ENCODE measurements at regions not wholly inside any gene's neighbourhood (a gene's known extent, or its start where the extent isn't known, plus 50 kb on each side); places are given as distances from the start of the nearest gene placed in this dataset.

DNA sequence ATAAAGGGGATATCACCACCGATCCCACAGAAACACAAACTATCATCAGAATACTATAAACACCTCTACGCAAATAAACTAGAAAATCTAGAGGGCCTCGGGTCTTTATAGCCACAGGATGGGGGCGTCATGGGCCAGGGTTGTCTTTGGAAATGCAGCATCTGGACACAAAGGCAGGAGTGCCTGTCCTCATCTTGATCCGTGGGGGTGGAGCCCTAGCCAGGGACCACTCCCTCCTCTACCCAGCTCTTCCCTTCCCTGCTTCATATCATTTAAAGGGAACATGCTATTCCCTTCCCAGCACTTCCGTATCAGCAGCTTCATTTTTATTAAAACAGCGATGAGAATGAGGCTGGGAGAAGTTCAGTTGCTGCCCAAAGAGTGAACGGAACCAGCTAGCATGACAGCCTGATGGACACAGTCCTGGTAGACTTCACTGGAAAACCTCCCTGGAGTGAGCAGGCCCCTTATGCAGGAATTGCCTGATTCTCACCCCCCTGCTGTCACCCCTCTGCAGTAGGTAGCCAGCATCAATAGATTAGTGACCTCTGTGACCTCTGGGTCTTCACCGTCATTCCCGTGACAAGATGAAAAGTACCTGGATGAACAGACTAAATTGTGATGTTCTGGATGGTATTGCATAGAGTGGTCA, 251.4 kb upstream of the RGS6 start:
- TF ChIP-seq POLR2A (IDR thresholded peaks at IDR 0.05), result no peak
- TF ChIP-seq, protein P1, sequence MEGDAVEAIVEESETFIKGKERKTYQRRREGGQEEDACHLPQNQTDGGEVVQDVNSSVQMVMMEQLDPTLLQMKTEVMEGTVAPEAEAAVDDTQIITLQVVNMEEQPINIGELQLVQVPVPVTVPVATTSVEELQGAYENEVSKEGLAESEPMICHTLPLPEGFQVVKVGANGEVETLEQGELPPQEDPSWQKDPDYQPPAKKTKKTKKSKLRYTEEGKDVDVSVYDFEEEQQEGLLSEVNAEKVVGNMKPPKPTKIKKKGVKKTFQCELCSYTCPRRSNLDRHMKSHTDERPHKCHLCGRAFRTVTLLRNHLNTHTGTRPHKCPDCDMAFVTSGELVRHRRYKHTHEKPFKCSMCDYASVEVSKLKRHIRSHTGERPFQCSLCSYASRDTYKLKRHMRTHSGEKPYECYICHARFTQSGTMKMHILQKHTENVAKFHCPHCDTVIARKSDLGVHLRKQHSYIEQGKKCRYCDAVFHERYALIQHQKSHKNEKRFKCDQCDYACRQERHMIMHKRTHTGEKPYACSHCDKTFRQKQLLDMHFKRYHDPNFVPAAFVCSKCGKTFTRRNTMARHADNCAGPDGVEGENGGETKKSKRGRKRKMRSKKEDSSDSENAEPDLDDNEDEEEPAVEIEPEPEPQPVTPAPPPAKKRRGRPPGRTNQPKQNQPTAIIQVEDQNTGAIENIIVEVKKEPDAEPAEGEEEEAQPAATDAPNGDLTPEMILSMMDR (IDR thresholded peaks at IDR 0.05), result no peak
- no peaks in the 10 kb centered on the region for H3K4me1 ChIP-seq
- H3K27ac ChIP-seq, result peak overlapping the region in 1 of 2 donors; percentile 7
- no peaks in the 10 kb centered on the region for H3K9me3 ChIP-seq
- no peaks in the 10 kb centered on the region for H3K36me3 ChIP-seq
- no peak overlapping the region for H3K4me3 ChIP-seq
- intact Hi-C loops (cut with DNase I; ENCODE audit: low total_unique reads), result no loop called here
- DNase-seq, result no peak
- no peaks in the 10 kb centered on the region for H3K27me3 ChIP-seq

DNA sequence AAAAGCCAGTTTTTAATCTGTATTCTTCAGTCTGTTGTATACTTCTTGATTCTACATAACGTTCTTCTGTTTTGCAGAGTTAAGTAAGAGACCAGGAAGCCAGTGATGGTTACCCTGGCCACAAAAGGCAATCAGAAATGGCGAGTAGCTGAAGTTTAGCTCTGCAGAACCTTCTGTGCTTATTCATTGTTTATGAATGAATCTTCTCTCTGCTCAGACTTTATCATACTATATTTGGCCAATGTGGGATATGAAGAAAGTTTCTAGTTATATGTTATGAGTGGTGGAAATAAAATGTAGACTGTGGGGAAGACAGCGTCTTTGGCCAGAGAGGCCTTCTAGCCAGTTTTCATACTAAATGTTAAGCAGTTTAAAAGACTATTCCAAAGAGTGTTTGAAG, 249.9 kb upstream of the RGS6 start:
- TF ChIP-seq POLR2A (IDR thresholded peaks at IDR 0.05), result no peak
- TF ChIP-seq, protein P1 (IDR thresholded peaks at IDR 0.05), result no peak
- no peaks in the 10 kb centered on the region for H3K36me3 ChIP-seq
- no peak for DNase-seq
- H3K27ac ChIP-seq, result peak overlapping the region in 1 of 2 donors; percentile 13
- no peaks in the 10 kb centered on the region for H3K9me3 ChIP-seq
- H3K27me3 ChIP-seq, result no peaks in the 10 kb centered on the region
- H3K4me1 ChIP-seq, result no peaks in the 10 kb centered on the region
- no peak overlapping the region for H3K4me3 ChIP-seq
- intact Hi-C loops (cut with DNase I; ENCODE audit: low total_unique reads), result no loop called here

DNA sequence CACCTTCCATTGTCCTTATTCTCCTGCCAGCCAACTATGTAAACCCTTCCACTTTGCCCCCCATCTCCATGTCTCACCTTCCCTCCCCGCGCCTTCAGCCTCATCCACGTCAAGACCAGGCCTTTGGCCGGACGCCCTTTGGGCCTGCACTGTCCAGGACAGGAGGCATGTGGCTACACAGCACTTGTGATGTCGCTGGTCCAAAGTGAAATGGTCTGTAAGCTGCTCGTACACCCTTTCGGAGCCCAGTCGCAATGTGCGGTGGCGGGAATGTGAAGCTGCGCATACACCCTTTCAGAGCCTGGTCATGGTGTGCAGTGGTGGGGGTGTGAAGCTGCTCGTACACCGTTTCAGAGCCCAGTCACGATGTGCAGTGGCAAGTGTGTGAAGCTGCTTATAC, 247.9 kb upstream of the RGS6 start:
- H3K27ac ChIP-seq, result no peak overlapping the region
- no peaks in the 10 kb centered on the region for H3K9me3 ChIP-seq
- DNase-seq, result no peak
- TF ChIP-seq, protein P1 (IDR thresholded peaks at IDR 0.05), result no peak
- TF ChIP-seq POLR2A (IDR thresholded peaks at IDR 0.05), result no peak
- no peaks in the 10 kb centered on the region for H3K27me3 ChIP-seq
- peaks cover 0 to 7% of the 10 kb centered on the region in 2 donors for H3K4me1 ChIP-seq
- H3K36me3 ChIP-seq, result no peaks in the 10 kb centered on the region
- H3K4me3 ChIP-seq, result no peak overlapping the region
- intact Hi-C loops (cut with DNase I; ENCODE audit: low total_unique reads), result no loop called here

DNA sequence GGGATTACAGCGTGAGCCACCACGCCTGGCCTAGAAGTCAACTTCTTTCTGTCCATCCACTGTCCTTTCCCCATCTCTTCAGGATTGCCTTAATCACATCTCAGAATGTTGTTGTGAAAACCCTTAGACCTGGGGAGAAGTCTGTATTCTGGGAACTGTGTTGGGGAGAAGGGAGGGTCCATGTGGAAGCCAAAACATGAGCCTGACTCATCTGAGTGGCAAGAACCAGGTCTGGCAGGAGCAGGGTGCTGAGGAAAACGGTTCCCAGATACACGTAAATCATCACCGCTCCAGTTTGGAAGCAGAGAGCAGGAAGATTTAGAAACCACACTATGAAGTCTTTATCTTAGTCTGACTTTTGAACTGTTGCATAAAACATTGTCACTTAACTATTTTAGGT, 245.6 kb upstream of the RGS6 start:
- H3K9me3 ChIP-seq, result no peaks in the 10 kb centered on the region
- TF ChIP-seq, protein P1 (IDR thresholded peaks at IDR 0.05), result no peak
- peak; percentile 80 to 87 for DNase-seq
- peaks cover 0 to 7% of the 10 kb centered on the region in 2 donors for H3K4me1 ChIP-seq
- H3K36me3 ChIP-seq, result no peaks in the 10 kb centered on the region
- H3K27me3 ChIP-seq, result no peaks in the 10 kb centered on the region
- H3K4me3 ChIP-seq, result no peak overlapping the region
- H3K27ac ChIP-seq, result peak overlapping the region; percentile 66 to 68
- intact Hi-C loops (cut with DNase I; ENCODE audit: low total_unique reads), result no loop called here

DNA sequence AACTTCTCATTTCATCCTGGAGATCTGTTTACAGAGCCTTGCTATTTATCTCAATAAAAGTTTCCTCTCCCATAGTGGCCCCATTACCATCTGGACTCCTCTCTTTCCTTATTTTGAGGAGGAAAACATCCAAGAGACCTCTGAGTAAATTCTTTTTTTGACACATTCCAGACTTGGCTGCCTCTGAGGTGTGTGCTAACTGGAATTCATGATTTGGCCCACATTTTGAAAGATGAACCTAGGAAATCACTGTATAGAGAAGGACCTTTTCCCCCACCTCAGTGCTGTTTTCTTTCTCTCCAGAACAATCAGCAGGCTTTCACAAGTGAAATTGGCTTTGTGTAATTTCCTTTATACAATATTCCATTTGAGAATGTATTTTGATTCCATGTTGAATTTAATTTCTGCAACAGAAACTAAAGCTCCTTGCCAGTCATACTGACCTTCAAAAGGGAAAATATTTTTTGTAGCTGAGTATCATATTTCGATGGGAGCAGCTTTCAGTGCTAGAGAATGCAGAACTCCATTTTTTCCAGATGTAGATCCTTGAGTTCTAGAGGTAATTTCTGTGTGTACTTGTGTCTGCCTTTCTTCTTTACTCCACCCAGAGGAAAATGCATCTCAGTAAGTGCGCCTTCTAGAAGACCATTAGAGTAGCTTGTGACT, 244.9 kb upstream of the RGS6 start:
- no peaks in the 10 kb centered on the region for H3K36me3 ChIP-seq
- TF ChIP-seq, protein P1 (IDR thresholded peaks at IDR 0.05), result no peak
- no peak for TF ChIP-seq POLR2A (IDR thresholded peaks at IDR 0.05)
- peaks cover 0 to 7% of the 10 kb centered on the region in 2 donors for H3K4me1 ChIP-seq
- no peaks in the 10 kb centered on the region for H3K9me3 ChIP-seq
- H3K27ac ChIP-seq, result peak overlapping the region; percentile 66 to 68
- intact Hi-C loops (cut with DNase I; ENCODE audit: low total_unique reads), result no loop called here
- no peaks in the 10 kb centered on the region for H3K27me3 ChIP-seq
- no peak overlapping the region for H3K4me3 ChIP-seq
- no peak for DNase-seq

All from uterus (tissue), 3 donors.